Thyroid gland (tissue), 4 donors: ENCODE measurements at regions not wholly inside any gene's neighbourhood (a gene's known extent, or its start where the extent isn't known, plus 50 kb on each side); places are given as distances from the start of the nearest gene placed in this dataset.
A peak's percentile ranks its signal among the peaks of the same experiment; 100 is the strongest.

Experiments used
- DNase-seq, 2 donors: peaks; one replicate each; pipeline ENCODE4 v3.0.0-alpha.2; 2019
- H3K27ac ChIP-seq, 3 donors: fragments of 200-600 bp; sonication (generic); 1 replicate in 2 of 3; 2 replicates in 1 of 3; pipeline ENCODE4 v1.5.1; 2016 to 2019; ENCODE audit warnings: mild to moderate bottlenecking in 1 of 3, moderate library complexity in 1 of 3
- H3K27me3 ChIP-seq: fragments of 200-600 bp; sonication (generic); one replicate; pipeline ENCODE4 v1.5.1; 2019
- H3K36me3 ChIP-seq, 2 donors: fragments of 200-600 bp; sonication (generic); one replicate each; pipeline ENCODE4 v1.5.1; 2016 to 2019
- H3K4me1 ChIP-seq, 2 donors: fragments of 200-600 bp; sonication (generic); one replicate each; pipeline ENCODE4 v1.5.1; 2017 to 2019
- H3K4me3 ChIP-seq, 3 donors: fragments of 200-600 bp; sonication (generic); replicated peaks in 1 of 3; 1 replicate in 2 of 3; 2 replicates in 1 of 3; pipeline ENCODE4 v1.5.1; 2016; ENCODE audit warnings: mild to moderate bottlenecking in 1 of 3
- H3K9me3 ChIP-seq: fragments of 200-600 bp; sonication (generic); one replicate; pipeline ENCODE4 v1.5.1; 2017
- CTCF ChIP-seq, 6 experiments: fragments of 200-600 bp in 3 of 6; fragments of 450-650 bp in 3 of 6; sonication (generic) in 3 of 6; IDR thresholded peaks; one replicate each; pipeline ENCODE4 v1.5.1; 2016 to 2019; ENCODE audit warnings: antibody characterized with exemption in 6 of 6, mild to moderate bottlenecking in 2 of 6, inconsistent platforms in 1 of 6, moderate library complexity in 1 of 6
- POLR2A ChIP-seq, 2 donors: fragments of 450-650 bp; IDR thresholded peaks; one replicate each; pipeline ENCODE4 v1.6.1; 2017; ENCODE audit warnings: antibody characterized with exemption in 2 of 2, mild to moderate bottlenecking in 2 of 2, moderate library complexity in 1 of 2
- WGBS, 2 donors: methylation state at CpG; one replicate each; pipeline ENCODE4 v1.1.5; 2017; 5-methylcytosine and 5-hydroxymethylcytosine counted together
- intact Hi-C: fragments of 100-400 bp; cut with DNase I; formaldehyde crosslinking; loops from one replicate; pipeline ENCODE4 v1.15.1; 2023

GRCh38 chr4:54384152-54384551 lies 155.1 kb downstream of the PDGFRA start:
- intact Hi-C loops = no loop called here
- H3K4me3 ChIP-seq = no peak overlapping the region
- TF ChIP-seq POLR2A (IDR thresholded peaks at IDR 0.05) (no peak), CTCF (IDR thresholded peaks at IDR 0.05) (no peak)
- WGBS, 2 donors = 87% methylated on average over 5 of the region's 5 CpGs
- H3K9me3 ChIP-seq = no peaks in the 10 kb centered on the region
- no peaks in the 10 kb centered on the region for H3K36me3 ChIP-seq
- no peaks in the 10 kb centered on the region for H3K27me3 ChIP-seq
- H3K27ac ChIP-seq = no peak overlapping the region
- DNase-seq = no peak
- H3K4me1 ChIP-seq = peaks cover 0 to 4% of the 10 kb centered on the region in 2 donors

GRCh38 chr4:54384563-54384962 lies 155.5 kb downstream of the PDGFRA start:
- H3K36me3 ChIP-seq = no peaks in the 10 kb centered on the region
- WGBS, 2 donors = 54 to 56% methylated on average over 6 of the region's 6 CpGs
- DNase-seq = peak; percentile 39
- no peaks in the 10 kb centered on the region for H3K9me3 ChIP-seq
- TF ChIP-seq POLR2A (IDR thresholded peaks at IDR 0.05) (no peak), CTCF (IDR thresholded peaks at IDR 0.05) (peak in 3 of 6 experiments; percentile 29 to 42 (median 32))
- no peak overlapping the region for H3K4me3 ChIP-seq
- peaks cover 0 to 4% of the 10 kb centered on the region in 2 donors for H3K4me1 ChIP-seq
- intact Hi-C loops = no loop called here
- no peak overlapping the region for H3K27ac ChIP-seq
- no peaks in the 10 kb centered on the region for H3K27me3 ChIP-seq

GRCh38 chr4:54386042-54386669 lies 157.1 kb downstream of the PDGFRA start:
- H3K4me1 ChIP-seq = peaks cover 0 to 4% of the 10 kb centered on the region in 2 donors
- TF ChIP-seq CTCF (IDR thresholded peaks at IDR 0.05) (no peak), POLR2A (IDR thresholded peaks at IDR 0.05) (no peak)
- intact Hi-C loops = no loop called here
- no peak for DNase-seq
- H3K9me3 ChIP-seq = no peaks in the 10 kb centered on the region
- H3K27me3 ChIP-seq = no peaks in the 10 kb centered on the region
- H3K27ac ChIP-seq = no peak overlapping the region
- no peak overlapping the region for H3K4me3 ChIP-seq
- 81 to 86% methylated on average over 10 of the region's 10 CpGs for WGBS, 2 donors
- no peaks in the 10 kb centered on the region for H3K36me3 ChIP-seq

- H3K9me3 ChIP-seq = no peaks in the 10 kb centered on the region
- no peak overlapping the region for H3K4me3 ChIP-seq
- intact Hi-C loops = no loop called here
- no peak for DNase-seq
- 94 to 100% methylated on average over 1 of the region's 1 CpG for WGBS, 2 donors
- no peaks in the 10 kb centered on the region for H3K36me3 ChIP-seq
- no peak for TF ChIP-seq CTCF (IDR thresholded peaks at IDR 0.05)
- no peak for TF ChIP-seq POLR2A (IDR thresholded peaks at IDR 0.05)
- peaks cover 0 to 4% of the 10 kb centered on the region in 2 donors for H3K4me1 ChIP-seq
- no peaks in the 10 kb centered on the region for H3K27me3 ChIP-seq
- H3K27ac ChIP-seq = no peak overlapping the region
These were observed 157.6 kb downstream of the PDGFRA start for GRCh38 chr4:54386693-54387092.

GRCh38 chr4:54390670-54391069 lies 161.6 kb downstream of the PDGFRA start:
- DNase-seq = no peak
- 60 to 82% methylated on average over 3 of the region's 3 CpGs for WGBS, 2 donors
- no peaks in the 10 kb centered on the region for H3K4me1 ChIP-seq

More at GRCh38 chr4:54390670-54391069, 161.6 kb downstream of the PDGFRA start:
- Histone ChIP-seq H3K4me3 (no peak overlapping the region), H3K36me3 (no peaks in the 10 kb centered on the region), H3K9me3 (no peaks in the 10 kb centered on the region), H3K27me3 (no peaks in the 10 kb centered on the region), H3K27ac (no peak overlapping the region)
- TF ChIP-seq CTCF (IDR thresholded peaks at IDR 0.05) = no peak
- TF ChIP-seq POLR2A (IDR thresholded peaks at IDR 0.05) = no peak
- intact Hi-C loops = no loop called here
